G401.6 (cell line): ENCODE measurements at regions not wholly inside any gene's neighbourhood (a gene's known extent, or its start where the extent isn't known, plus 50 kb on each side); places are given as distances from the start of the nearest gene placed in this dataset.

Experiments used
- FAIRE-seq: peaks from 2 replicates; lab custom pipeline; 2012; peaks lifted over from hg19 to GRCh38; lab: Jason Lieb, UNC

DNA sequence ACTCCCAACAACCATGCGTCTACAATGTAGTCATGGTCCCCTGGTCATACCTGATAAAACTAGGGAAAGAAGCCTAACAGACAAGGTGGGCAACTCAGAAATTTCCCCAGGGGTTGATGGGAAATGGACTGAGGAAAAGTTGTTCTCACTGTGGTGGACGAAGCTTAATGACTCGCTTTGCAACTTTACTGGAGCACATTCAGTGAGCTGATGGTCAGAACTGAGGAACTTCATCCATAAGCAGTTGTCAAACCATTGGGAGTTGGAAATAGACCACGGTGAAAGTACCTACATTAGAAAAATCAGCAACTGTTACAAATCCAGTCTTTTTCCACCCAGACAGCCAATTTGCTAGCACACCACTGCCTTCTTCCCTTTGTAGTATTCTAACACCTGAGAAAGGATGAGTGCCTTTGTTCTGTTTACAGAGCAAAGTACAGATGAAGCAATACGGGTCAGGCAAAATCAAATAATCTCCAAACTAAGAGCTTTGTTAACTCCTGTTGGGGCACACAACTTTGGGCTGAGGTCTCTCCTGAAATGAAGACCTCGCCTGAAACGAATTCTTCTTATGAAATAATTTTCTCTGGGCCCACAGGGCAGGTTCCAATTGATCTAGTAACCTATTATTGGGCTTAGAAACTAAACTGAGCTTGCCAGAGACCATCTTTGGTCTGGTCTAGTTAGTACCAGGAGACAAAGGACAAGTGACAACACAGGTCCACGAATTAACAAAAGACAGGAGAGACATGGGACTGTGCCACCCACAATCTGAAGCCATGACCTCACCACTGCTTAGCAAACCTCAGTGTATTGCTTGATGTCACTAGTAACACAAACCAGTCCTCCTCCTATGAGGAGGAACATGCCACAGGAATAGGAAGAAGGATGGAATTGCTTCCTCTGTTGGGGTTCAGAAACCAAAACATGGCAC is 58.9 kb upstream of the NFKB1 start:
- FAIRE-seq, result no peak

DNA sequence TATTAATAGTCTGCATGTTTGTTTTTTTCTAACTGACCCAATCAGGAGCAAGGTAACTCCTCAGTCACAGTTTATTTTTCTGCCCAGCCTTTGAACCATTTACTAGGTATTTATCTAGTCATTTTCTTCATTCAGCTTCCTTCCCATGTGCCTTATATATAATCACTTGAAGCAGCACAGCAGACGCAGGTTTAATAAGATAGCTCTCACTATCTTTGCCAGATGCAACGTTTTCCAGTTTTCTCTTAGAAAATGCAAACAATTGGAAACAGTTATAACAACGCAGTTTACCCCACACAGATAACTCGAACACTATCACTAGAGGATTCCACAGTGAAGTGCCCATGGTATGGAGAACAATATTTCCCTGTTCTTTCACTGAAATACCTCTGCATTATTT is 56.4 kb upstream of the NFKB1 start:
- FAIRE-seq, result no peak

DNA sequence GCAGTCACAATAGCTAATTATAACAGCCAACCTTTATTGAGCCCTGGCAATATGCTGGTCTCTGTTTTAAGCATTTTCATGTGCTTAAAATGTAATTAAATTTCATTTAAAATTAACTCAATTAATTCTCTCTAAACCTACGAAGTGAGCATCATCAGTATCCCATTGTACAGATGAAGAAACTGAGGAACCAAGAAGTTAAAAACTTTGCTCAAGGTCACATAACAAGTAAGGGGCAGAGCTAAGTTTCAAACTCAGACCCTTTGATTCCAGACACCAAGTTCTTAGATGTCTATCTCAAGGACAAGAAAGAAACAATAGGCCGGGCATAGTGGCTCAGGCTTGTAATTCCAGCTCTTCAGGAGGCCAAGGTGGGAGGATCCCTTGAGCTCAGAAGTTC is 55.9 kb upstream of the NFKB1 start:
- FAIRE-seq, result no peak

DNA sequence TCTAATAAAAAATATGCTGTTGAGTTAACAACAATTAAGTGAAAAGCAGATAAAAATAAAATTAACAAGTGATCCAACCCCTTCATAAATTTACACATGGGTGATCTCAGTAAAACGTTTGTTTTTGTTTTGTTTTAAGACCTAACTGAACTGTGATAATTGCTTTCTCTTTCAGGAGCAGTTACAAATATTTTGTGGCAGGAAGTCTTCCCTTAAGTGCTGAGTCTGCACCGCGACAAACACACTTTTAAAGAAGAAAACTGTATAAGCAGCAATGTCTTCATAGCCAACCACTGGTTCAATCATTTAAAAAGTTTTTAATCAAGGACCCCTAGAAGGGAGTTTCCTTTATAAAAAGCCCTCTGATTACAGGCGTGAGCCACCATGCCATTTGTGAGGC is 53.7 kb upstream of the NFKB1 start:
- no peak for FAIRE-seq

DNA sequence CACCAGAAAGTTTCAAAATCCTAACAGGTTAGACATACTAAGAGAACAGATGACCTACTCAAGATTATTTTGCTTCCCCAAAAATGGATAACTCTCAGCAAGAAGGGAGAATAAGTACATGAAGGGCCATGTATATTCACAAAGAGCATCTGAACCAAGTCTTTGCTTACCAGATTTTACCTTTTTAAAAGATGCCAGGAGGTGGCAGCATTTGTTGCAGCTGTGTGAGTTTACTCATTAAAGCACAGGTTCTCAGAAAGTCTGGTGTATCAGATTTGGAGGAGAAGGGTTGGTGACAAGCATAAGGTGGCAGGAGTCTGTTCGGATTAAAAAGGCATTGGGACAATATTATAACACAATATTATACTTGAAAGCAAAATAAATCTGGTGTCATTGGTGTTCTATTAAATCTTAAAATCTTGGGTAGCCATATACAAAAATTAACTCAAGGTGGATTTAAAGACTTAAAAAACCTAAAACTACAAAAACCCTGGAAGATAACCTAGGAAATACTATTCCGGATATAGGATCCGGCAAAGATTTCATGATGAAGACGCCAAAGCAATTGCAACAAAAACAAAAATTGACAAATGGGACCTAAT is 51.3 kb upstream of the NFKB1 start:
- peak; percentile 93 for FAIRE-seq

DNA sequence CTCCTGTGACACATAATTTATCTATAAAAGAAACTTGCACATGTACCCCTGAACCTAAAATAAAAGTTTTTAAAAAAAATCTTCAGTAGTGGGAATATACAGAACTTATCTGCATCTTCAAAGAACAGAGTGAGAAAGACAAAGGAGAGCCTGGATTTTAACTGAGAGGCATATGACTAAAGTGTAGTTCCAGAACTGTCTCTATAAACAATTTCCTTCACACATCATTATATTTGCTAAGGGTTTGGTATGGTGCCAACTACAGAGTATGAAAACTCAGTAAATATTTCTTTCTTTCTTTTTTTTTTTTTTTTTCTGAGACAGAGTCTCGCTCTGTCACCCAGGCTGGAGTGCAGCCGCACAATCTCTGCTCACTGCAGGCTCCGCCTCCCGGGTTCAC is 49.9 kb upstream of the NFKB1 start:
- FAIRE-seq, result no peak
